KMS-11 (cell line): ENCODE measurements at regions not wholly inside any gene's neighbourhood (a gene's known extent, or its start where the extent isn't known, plus 50 kb on each side); places are given as distances from the start of the nearest gene placed in this dataset.

Experiments used
- H2AFZ ChIP-seq: fragments of 200-600 bp; sonication (generic); 2 replicates; pipeline ENCODE4 v1.6.1; 2016; ENCODE audit warnings: antibody characterized with exemption, mixed run types, low read depth
- H3K27ac ChIP-seq: fragments of 200-600 bp; sonication (generic); 2 replicates; pipeline ENCODE4 v1.6.1; 2016; ENCODE audit warnings: mild to moderate bottlenecking, mixed run types
- H3K27me3 ChIP-seq: fragments of 200-600 bp; sonication (generic); 2 replicates; pipeline ENCODE4 v1.6.1; 2017; ENCODE audit warnings: mild to moderate bottlenecking, low read depth, mixed run types, moderate library complexity; ENCODE audit not compliant: insufficient read depth
- H3K36me3 ChIP-seq: fragments of 200-600 bp; sonication (generic); 2 replicates; pipeline ENCODE4 v1.6.1; 2017; ENCODE audit warnings: mild to moderate bottlenecking, mixed run types; ENCODE audit not compliant: insufficient read depth
- H3K4me1 ChIP-seq: fragments of 200-600 bp; sonication (generic); 2 replicates; pipeline ENCODE4 v1.6.1; 2016; ENCODE audit warnings: mild to moderate bottlenecking, low read depth, mixed run types; ENCODE audit not compliant: poor library complexity, severe bottlenecking
- H3K4me2 ChIP-seq: fragments of 200-600 bp; sonication (generic); 2 replicates; pipeline ENCODE4 v1.7.0; 2016; ENCODE audit warnings: mild to moderate bottlenecking, mixed run types
- H3K4me3 ChIP-seq: fragments of 200-600 bp; sonication (generic); IDR thresholded peaks from 2 replicates; pipeline ENCODE4 v1.6.1; 2017; ENCODE audit warnings: low read depth, low read length, mixed read lengths; ENCODE audit not compliant: insufficient read depth
- H3K79me2 ChIP-seq: fragments of 200-600 bp; sonication (generic); 2 replicates; pipeline ENCODE4 v1.6.1; 2016; ENCODE audit warnings: low read depth, mixed run types; ENCODE audit not compliant: insufficient read depth
- H3K9ac ChIP-seq: fragments of 200-600 bp; sonication (generic); 2 replicates; pipeline ENCODE4 v1.6.1; 2016; ENCODE audit warnings: mild to moderate bottlenecking, mixed run types
- H4K20me1 ChIP-seq: fragments of 200-600 bp; sonication (generic); 2 replicates; pipeline ENCODE4 v1.6.1; 2016; ENCODE audit warnings: mild to moderate bottlenecking, mixed run types; ENCODE audit not compliant: insufficient read depth
- CTCF ChIP-seq: fragments of 200-600 bp; sonication (generic); conservative IDR thresholded peaks from 2 replicates; pipeline ENCODE4 v1.6.1; 2017; ENCODE audit warnings: low read depth, mild to moderate bottlenecking, antibody characterized with exemption, low read length, moderate library complexity, mixed read lengths

- Histone ChIP-seq H3K27me3 (no peaks in the 10 kb centered on the region), H4K20me1 (no peaks in the 10 kb centered on the region), H3K9ac (no peak overlapping the region), H2AFZ (no peak overlapping the region), H3K36me3 (no peaks in the 10 kb centered on the region), H3K79me2 (no peaks in the 10 kb centered on the region), H3K4me3 (no peak overlapping the region), H3K4me1 (peaks cover 5% of the 10 kb centered on the region), H3K27ac (no peak overlapping the region), H3K4me2 (no peak overlapping the region)
- TF ChIP-seq CTCF, result no peak
Observed at GRCh38 chr5:86030753-86031152, 587.0 kb upstream of the COX7C start.

GRCh38 chr5:86038566-86038965 is 579.2 kb upstream of the COX7C start:
- Histone ChIP-seq H3K36me3 (no peaks in the 10 kb centered on the region), H2AFZ (no peak overlapping the region), H3K4me3 (no peak overlapping the region), H3K79me2 (no peaks in the 10 kb centered on the region), H3K4me2 (no peak overlapping the region), H3K27ac (no peak overlapping the region), H3K27me3 (no peaks in the 10 kb centered on the region), H3K4me1 (no peaks in the 10 kb centered on the region), H4K20me1 (no peaks in the 10 kb centered on the region), H3K9ac (no peak overlapping the region)
- TF ChIP-seq CTCF, result no peak

GRCh38 chr5:86039351-86039750 is 578.4 kb upstream of the COX7C start:
- Histone ChIP-seq H2AFZ (no peak overlapping the region), H3K4me2 (no peak overlapping the region)
- TF ChIP-seq CTCF, result no peak

GRCh38 chr5:86070719-86071118 is 547.0 kb upstream of the COX7C start:
- Histone ChIP-seq H3K27me3 (no peaks in the 10 kb centered on the region), H3K36me3 (no peaks in the 10 kb centered on the region), H3K4me1 (no peaks in the 10 kb centered on the region), H3K79me2 (no peaks in the 10 kb centered on the region), H3K9ac (no peak overlapping the region), H3K4me2 (no peak overlapping the region), H3K4me3 (no peak overlapping the region), H3K27ac (no peak overlapping the region), H2AFZ (no peak overlapping the region), H4K20me1 (no peaks in the 10 kb centered on the region)
- no peak for TF ChIP-seq CTCF

More at GRCh38 chr5:86039351-86039750, 578.4 kb upstream of the COX7C start:
- Histone ChIP-seq H3K27ac (no peak overlapping the region), H3K4me3 (no peak overlapping the region), H3K4me1 (no peaks in the 10 kb centered on the region), H3K36me3 (no peaks in the 10 kb centered on the region), H3K27me3 (no peaks in the 10 kb centered on the region), H4K20me1 (no peaks in the 10 kb centered on the region), H3K9ac (no peak overlapping the region), H3K79me2 (no peaks in the 10 kb centered on the region)
